ENCODE measurements at regions not wholly inside any gene's neighbourhood (a gene's known extent, or its start where the extent isn't known, plus 50 kb on each side); places are given as distances from the start of the nearest gene placed in this dataset.
"Not testable (repeated sequence)": the region's sequence is repeated elsewhere in the genome, so short reads cannot be mapped to it uniquely, and the experiment has no call there.

DNA sequence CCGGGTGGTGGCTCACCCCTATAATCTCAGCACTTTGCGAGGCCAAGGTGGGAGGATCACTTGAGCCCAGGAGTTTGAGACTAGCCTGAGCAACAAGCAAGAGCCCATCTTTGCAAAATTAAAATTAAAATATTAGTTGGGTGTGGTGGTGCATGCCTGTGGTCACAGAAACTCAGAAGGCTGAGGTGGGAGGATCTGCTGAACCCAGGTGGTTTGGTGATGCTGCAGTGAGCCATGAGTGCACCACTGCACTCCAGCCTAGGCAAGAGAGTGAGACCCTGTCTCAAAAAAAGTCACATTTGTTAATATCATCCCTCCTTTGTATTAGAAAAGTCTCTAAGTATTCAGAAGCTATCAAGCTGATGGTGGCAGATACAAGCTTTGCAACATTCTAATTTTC lies 317.5 kb downstream of the ANKRD30A start:
- no peaks in the 10 kb centered on the region for H3K79me2 ChIP-seq (ENCODE audit: low read length)
- no peak overlapping the region for H2AFZ ChIP-seq (ENCODE audit: low read depth, low read length)
- no peak overlapping the region for H3K27ac ChIP-seq (ENCODE audit: low read length)
- H3K4me2 ChIP-seq (ENCODE audit: low read length), result no peak overlapping the region
- no peaks in the 10 kb centered on the region for H3K36me3 ChIP-seq (replicated peaks; ENCODE audit: low read depth, low read length)
- H4K20me1 ChIP-seq (ENCODE audit: insufficient read depth, low read length), result no peaks in the 10 kb centered on the region
- H3K4me3 ChIP-seq (ENCODE audit: low read length), result no peak overlapping the region
- no peaks in the 10 kb centered on the region for H3K27me3 ChIP-seq (ENCODE audit: low read depth, low read length)
- peaks cover 5% of the 10 kb centered on the region for H3K4me1 ChIP-seq (ENCODE audit: low read length)
- no peaks in the 10 kb centered on the region for H3K9me3 ChIP-seq (ENCODE audit: insufficient read depth, low read length)
- TF ChIP-seq EZH2phosphoT487 (IDR thresholded peaks at IDR 0.05; ENCODE audit: low read depth), result no peak
- TF ChIP-seq, protein P1, sequence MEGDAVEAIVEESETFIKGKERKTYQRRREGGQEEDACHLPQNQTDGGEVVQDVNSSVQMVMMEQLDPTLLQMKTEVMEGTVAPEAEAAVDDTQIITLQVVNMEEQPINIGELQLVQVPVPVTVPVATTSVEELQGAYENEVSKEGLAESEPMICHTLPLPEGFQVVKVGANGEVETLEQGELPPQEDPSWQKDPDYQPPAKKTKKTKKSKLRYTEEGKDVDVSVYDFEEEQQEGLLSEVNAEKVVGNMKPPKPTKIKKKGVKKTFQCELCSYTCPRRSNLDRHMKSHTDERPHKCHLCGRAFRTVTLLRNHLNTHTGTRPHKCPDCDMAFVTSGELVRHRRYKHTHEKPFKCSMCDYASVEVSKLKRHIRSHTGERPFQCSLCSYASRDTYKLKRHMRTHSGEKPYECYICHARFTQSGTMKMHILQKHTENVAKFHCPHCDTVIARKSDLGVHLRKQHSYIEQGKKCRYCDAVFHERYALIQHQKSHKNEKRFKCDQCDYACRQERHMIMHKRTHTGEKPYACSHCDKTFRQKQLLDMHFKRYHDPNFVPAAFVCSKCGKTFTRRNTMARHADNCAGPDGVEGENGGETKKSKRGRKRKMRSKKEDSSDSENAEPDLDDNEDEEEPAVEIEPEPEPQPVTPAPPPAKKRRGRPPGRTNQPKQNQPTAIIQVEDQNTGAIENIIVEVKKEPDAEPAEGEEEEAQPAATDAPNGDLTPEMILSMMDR (IDR thresholded peaks at IDR 0.05; ENCODE audit: low read depth, low read length), result no peak
- H3K9ac ChIP-seq (ENCODE audit: low read length), result no peak overlapping the region

DNA sequence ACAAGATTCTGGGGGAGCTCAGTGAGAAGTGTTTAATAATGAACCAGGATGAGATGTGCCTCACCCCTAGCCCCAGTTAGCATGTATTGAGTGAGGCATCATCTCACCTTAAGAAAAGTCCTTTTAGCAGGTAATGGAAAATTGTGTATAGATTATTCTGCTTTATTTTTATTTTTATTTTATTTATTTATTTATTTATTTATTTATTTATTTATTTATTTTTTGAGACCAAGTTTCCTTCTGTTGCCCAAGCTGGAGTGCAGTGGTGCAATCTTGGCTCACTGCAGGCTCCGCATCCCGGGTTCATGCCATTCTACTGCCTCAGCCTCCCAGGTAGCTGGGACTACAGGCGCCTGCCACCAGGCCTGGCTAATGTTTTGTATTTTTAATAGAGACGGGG lies 315.8 kb downstream of the ANKRD30A start:
- not testable (repeated sequence) for H3K79me2 ChIP-seq (ENCODE audit: low read length); H3K27ac ChIP-seq (ENCODE audit: low read length); H3K9ac ChIP-seq (ENCODE audit: low read length); H3K9me3 ChIP-seq (ENCODE audit: insufficient read depth, low read length); H3K36me3 ChIP-seq (replicated peaks; ENCODE audit: low read depth, low read length); H3K4me2 ChIP-seq (ENCODE audit: low read length); H3K4me3 ChIP-seq (ENCODE audit: low read length); H4K20me1 ChIP-seq (ENCODE audit: insufficient read depth, low read length); H2AFZ ChIP-seq (ENCODE audit: low read depth, low read length); H3K27me3 ChIP-seq (ENCODE audit: low read depth, low read length)
- H3K4me1 ChIP-seq (ENCODE audit: low read length), result peaks cover 12% of the 10 kb centered on the region

DNA sequence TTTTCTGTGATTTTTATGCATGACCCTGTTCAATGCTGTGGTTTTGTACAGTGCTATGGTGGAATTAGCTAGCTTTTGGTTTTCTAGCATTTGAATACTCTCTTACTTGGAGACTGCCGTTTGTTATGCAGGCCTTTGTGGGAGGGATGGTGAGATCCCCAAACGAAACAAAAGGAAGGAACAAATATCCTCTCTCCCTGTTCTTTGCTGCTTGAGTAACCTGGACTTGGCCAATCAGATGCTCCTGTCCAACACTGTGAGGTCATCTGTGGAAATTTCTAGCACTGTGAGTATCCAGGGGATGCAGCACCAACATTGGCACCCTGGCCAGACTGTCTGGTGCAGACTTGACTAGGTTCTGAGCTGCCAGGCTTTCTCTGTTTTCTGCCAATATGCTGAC lies 314.4 kb downstream of the ANKRD30A start:
- no peak overlapping the region for H3K4me2 ChIP-seq (ENCODE audit: low read length)
- no peaks in the 10 kb centered on the region for H3K9me3 ChIP-seq (ENCODE audit: insufficient read depth, low read length)
- H3K27me3 ChIP-seq (ENCODE audit: low read depth, low read length), result no peaks in the 10 kb centered on the region
- no peaks in the 10 kb centered on the region for H3K79me2 ChIP-seq (ENCODE audit: low read length)
- H3K9ac ChIP-seq (ENCODE audit: low read length), result no peak overlapping the region
- no peak overlapping the region for H3K27ac ChIP-seq (ENCODE audit: low read length)
- no peaks in the 10 kb centered on the region for H4K20me1 ChIP-seq (ENCODE audit: insufficient read depth, low read length)
- H3K4me3 ChIP-seq (ENCODE audit: low read length), result no peak overlapping the region
- H2AFZ ChIP-seq (ENCODE audit: low read depth, low read length), result no peak overlapping the region
- TF ChIP-seq, protein P1 (IDR thresholded peaks at IDR 0.05; ENCODE audit: low read depth, low read length), result no peak
- no peak for TF ChIP-seq EZH2phosphoT487 (IDR thresholded peaks at IDR 0.05; ENCODE audit: low read depth)
- H3K36me3 ChIP-seq (replicated peaks; ENCODE audit: low read depth, low read length), result no peaks in the 10 kb centered on the region
- peaks cover 23% of the 10 kb centered on the region for H3K4me1 ChIP-seq (ENCODE audit: low read length)

DNA sequence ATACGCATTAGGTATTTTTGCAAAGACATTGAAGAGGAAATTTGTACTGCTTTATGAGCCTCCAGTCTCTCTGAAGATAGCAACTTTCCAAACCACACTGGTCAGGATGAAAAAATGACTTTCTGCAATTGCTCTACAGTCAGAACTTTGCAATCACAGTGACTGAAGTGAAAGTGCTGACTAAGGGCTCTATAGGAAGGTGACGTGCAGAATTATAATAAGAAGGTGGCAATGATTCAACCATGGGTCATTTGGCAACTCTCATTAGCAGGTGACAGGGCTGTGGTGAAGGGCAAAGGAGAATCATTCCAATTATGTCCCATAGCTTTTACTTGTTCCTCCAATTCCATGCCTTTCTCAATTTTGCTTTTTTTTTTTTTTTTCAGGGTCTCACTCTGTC lies 311.0 kb downstream of the ANKRD30A start:
- H3K4me3 ChIP-seq (ENCODE audit: low read length), result no peak overlapping the region
- no peaks in the 10 kb centered on the region for H3K79me2 ChIP-seq (ENCODE audit: low read length)
- H3K4me2 ChIP-seq (ENCODE audit: low read length), result peak overlapping the region; percentile 47

More for the DNA sequence above, 311.0 kb downstream of the ANKRD30A start:
- no peak overlapping the region for H2AFZ ChIP-seq (ENCODE audit: low read depth, low read length)
- H3K27ac ChIP-seq (ENCODE audit: low read length), result peak overlapping the region; percentile 66
- H3K9ac ChIP-seq (ENCODE audit: low read length), result no peak overlapping the region
- no peaks in the 10 kb centered on the region for H3K36me3 ChIP-seq (replicated peaks; ENCODE audit: low read depth, low read length)
- H3K27me3 ChIP-seq (ENCODE audit: low read depth, low read length), result no peaks in the 10 kb centered on the region
- TF ChIP-seq, protein P1 (IDR thresholded peaks at IDR 0.05; ENCODE audit: low read depth, low read length), result no peak
- no peak for TF ChIP-seq EZH2phosphoT487 (IDR thresholded peaks at IDR 0.05; ENCODE audit: low read depth)
- H3K4me1 ChIP-seq (ENCODE audit: low read length), result peaks cover 54% of the 10 kb centered on the region
- no peaks in the 10 kb centered on the region for H3K9me3 ChIP-seq (ENCODE audit: insufficient read depth, low read length)
- H4K20me1 ChIP-seq (ENCODE audit: insufficient read depth, low read length), result no peaks in the 10 kb centered on the region

Data from OCI-LY3 (cell line).